IMR-90 (cell line): ENCODE measurements at regions not wholly inside any gene's neighbourhood (a gene's known extent, or its start where the extent isn't known, plus 50 kb on each side); places are given as distances from the start of the nearest gene placed in this dataset.
"Not testable (repeated sequence)": the region's sequence is repeated elsewhere in the genome, so short reads cannot be mapped to it uniquely, and the experiment has no call there.

Experiments
- RAD21 ChIP-seq: IDR thresholded peaks from 2 replicates; pipeline ENCODE4 v1.6.1; 2012; ENCODE audit warnings: low read length, improper control_type of control experiment
- TF ChIP-seq, protein P1 (sequence below): conservative IDR thresholded peaks from 2 replicates; pipeline ENCODE4 v1.5.1; 2012; ENCODE audit warnings: mild to moderate bottlenecking, low read depth, low read length, improper control_type of control experiment

DNA sequence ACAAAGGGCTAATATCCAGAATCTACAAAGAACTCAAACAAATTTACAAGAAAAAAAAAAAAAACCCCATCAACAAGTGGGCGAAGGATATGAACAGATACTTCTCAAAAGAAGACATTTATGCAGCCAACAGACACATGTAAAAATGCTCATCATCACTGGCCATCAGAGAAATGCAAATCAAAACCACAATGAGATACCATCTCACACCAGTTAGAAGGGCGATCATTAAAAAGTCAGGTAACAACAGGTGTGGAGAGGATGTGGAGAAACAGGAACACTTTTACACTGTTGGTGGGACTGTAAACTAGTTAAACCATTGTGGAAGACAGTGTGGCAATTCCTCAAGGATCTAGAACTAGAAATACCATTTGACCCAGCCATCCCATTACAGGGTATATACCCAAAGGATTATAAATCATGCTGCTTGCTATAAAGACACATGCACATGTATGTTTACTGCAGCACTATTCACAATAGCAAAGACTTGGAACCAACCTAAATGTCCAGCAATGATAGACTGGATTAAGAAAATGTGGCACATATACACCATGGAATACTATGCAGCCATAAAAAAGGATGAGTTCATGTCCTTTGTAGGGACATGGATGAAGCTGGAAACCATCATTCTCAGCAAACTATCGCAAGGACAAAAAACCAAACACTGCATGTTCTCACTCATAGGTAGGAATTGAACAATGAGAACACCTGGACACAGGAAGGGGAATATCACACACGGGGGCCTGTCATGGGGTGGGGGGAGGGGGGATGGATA is 222.4 kb upstream of the RUNX1 start:
- TF ChIP-seq, protein P1, sequence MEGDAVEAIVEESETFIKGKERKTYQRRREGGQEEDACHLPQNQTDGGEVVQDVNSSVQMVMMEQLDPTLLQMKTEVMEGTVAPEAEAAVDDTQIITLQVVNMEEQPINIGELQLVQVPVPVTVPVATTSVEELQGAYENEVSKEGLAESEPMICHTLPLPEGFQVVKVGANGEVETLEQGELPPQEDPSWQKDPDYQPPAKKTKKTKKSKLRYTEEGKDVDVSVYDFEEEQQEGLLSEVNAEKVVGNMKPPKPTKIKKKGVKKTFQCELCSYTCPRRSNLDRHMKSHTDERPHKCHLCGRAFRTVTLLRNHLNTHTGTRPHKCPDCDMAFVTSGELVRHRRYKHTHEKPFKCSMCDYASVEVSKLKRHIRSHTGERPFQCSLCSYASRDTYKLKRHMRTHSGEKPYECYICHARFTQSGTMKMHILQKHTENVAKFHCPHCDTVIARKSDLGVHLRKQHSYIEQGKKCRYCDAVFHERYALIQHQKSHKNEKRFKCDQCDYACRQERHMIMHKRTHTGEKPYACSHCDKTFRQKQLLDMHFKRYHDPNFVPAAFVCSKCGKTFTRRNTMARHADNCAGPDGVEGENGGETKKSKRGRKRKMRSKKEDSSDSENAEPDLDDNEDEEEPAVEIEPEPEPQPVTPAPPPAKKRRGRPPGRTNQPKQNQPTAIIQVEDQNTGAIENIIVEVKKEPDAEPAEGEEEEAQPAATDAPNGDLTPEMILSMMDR = not testable (repeated sequence)
- TF ChIP-seq RAD21 = not testable (repeated sequence)
